Keratinocyte (primary cell): ENCODE measurements at regions not wholly inside any gene's neighbourhood (a gene's known extent, or its start where the extent isn't known, plus 50 kb on each side); places are given as distances from the start of the nearest gene placed in this dataset.

Experiments
- EZH2 ChIP-seq: IDR thresholded peaks from one replicate; pipeline ENCODE4 v1.6.1; 2012; ENCODE audit warnings: inconsistent platforms, mild to moderate bottlenecking, low read length, moderate library complexity
- TF ChIP-seq, protein P1 (sequence below), 3 experiments: IDR thresholded peaks in 1 of 3; conservative IDR thresholded peaks in 1 of 3; optimal IDR thresholded peaks in 1 of 3; 2 replicates in 2 of 3; 3 replicates in 1 of 3; pipeline versions ENCODE3 to v1.5.1; 2011; ENCODE audit warnings: low read length in 3 of 3, mild to moderate bottlenecking in 3 of 3, moderate library complexity in 2 of 3, control low read depth in 1 of 3, inconsistent platforms in 1 of 3; ENCODE audit not compliant: insufficient read depth in 2 of 3; ENCODE audit errors: extremely low read depth in 1 of 3

DNA sequence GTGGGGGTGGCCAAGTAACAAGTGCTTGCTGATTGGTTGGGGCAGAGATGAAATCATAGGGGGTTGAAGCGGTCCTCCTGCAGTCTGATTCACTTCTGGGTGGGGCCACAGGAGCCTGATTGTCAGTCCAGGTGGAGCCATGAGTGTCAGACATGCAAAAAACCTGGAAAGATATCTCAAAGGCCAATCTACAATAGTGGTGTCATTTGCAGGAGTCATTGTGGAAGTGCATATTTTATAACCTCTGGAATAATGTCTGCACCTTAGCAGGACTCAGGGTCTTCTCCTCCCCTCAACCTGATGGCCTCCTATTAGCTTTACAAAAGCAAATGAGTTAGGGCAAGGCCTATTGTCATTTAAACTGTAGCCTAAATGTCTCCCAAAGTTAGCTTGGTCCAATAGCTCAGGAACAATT is 241.4 kb downstream of the NUAK1 start:
- TF ChIP-seq, protein P1, sequence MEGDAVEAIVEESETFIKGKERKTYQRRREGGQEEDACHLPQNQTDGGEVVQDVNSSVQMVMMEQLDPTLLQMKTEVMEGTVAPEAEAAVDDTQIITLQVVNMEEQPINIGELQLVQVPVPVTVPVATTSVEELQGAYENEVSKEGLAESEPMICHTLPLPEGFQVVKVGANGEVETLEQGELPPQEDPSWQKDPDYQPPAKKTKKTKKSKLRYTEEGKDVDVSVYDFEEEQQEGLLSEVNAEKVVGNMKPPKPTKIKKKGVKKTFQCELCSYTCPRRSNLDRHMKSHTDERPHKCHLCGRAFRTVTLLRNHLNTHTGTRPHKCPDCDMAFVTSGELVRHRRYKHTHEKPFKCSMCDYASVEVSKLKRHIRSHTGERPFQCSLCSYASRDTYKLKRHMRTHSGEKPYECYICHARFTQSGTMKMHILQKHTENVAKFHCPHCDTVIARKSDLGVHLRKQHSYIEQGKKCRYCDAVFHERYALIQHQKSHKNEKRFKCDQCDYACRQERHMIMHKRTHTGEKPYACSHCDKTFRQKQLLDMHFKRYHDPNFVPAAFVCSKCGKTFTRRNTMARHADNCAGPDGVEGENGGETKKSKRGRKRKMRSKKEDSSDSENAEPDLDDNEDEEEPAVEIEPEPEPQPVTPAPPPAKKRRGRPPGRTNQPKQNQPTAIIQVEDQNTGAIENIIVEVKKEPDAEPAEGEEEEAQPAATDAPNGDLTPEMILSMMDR (optimal IDR thresholded peaks at IDR 0.05 in 1 of 3, IDR thresholded peaks at IDR 0.05 in 1 of 3, conservative IDR thresholded peaks at IDR 0.05 in 1 of 3; ENCODE audit: extremely low read depth in 1 of 3, insufficient read depth in 2 of 3, low read length in 3 of 3), result no peak
- TF ChIP-seq EZH2, result no peak
